Lung microvascular endothelial cell (primary cell): ENCODE measurements at regions not wholly inside any gene's neighbourhood (a gene's known extent, or its start where the extent isn't known, plus 50 kb on each side); places are given as distances from the start of the nearest gene placed in this dataset.

Experiments
- DNase-seq, 2 donors: peaks; one replicate each; pipeline versions ENCODE4 v3.0.0 to v3.0.0-alpha.2; 2010; ENCODE audit warnings: low read depth in 2 of 2

DNA sequence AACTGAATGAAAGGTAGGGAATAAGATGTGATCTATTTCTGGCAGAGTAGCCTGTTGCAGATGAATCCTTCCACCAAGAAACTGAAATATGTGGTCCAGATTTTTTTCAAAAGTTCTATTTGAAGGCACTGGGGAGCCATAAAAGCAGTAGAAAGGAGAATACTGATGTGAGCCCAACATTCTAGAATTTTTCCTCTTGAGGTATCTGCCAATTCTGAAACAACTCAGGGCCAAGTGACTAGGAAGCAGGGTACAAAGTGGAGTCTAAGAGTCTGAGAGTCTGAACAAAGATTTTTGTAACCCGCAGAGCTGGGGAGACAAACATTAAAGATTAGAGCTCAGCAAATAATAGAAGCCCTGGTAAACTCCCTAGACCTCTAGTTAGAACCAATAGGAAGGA is 58.3 kb upstream of the SLCO3A1 start:
- no peak for DNase-seq

DNA sequence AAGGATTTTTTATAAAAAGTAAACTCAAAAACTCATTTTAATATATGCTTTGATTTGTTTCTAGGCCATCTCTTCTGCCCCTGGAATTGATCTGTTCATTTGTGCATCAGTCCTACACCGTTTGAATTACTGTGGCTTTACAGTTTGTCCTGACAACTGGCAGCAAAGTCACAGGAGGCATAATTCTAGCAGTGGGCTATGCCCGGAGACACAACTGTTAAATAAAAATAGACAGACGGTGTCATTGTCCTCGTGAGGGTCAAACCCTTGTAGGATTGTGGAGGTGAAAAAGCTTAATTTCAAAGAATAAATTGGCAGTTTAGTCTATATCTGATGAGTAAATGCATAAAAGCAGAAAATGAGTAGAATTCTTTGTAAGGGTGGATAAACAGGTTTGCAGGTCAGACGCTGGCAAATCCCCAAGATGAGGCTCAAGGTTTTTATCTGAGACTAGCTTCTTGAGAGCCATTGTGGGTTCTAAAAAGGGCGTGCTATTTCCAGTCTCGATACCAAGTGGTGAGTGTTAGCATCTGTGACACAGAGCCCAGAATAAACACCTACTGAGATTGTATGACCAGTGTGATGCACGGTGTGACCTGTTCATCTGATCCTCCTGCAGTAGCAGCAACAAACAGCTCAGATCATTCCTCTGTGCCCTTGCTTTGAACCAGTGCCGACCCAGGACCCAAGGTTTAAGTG is 51.5 kb upstream of the SLCO3A1 start:
- DNase-seq = no peak

GRCh38 chr15:91803260-91803659 is 50.2 kb upstream of the SLCO3A1 start:
- no peak for DNase-seq
